H1 (cell line): ENCODE measurements at regions not wholly inside any gene's neighbourhood (a gene's known extent, or its start where the extent isn't known, plus 50 kb on each side); places are given as distances from the start of the nearest gene placed in this dataset.

Experiments
- CTCF ChIA-PET: fragments of 300-600 bp; sonication (Branson Sonifier 250); formaldehyde crosslinking; loops from one replicate; lab custom pipeline; 2021; ENCODE audit not compliant: partially characterized antibody; lab: Charles Lee
- POLR2A ChIA-PET: fragments of 300-600 bp; sonication (Branson Sonifier 250); formaldehyde crosslinking; loops from one replicate; lab custom pipeline; 2021; ENCODE audit warnings: inconsistent platforms; ENCODE audit not compliant: partially characterized antibody; lab: Charles Lee
- DNase-seq, 2 experiments: peaks; one replicate each; pipeline versions ENCODE4 v3.0.0 to v3.0.0-alpha.2; 2010 to 2022; ENCODE audit warnings: low spot score in 2 of 2, low read depth in 1 of 2, mixed read lengths in 1 of 2
- FAIRE-seq: peaks from 2 replicates; lab custom pipeline; 2011; peaks lifted over from hg19 to GRCh38; lab: Jason Lieb, UNC
- H2AFZ ChIP-seq: 2 replicates; pipeline ENCODE4 v1.8.1; 2012; ENCODE audit warnings: low read length, inconsistent platforms
- H2AK5ac ChIP-seq: 2 replicates; pipeline ENCODE4 v1.6.1; 2013; ENCODE audit warnings: low read depth, low read length
- H2BK120ac ChIP-seq: replicated peaks from 2 replicates; pipeline ENCODE3; 2013; ENCODE audit warnings: low read depth, low read length, inconsistent platforms
- H2BK12ac ChIP-seq: 2 replicates; pipeline ENCODE4 v1.6.1; 2013; ENCODE audit warnings: low read depth, low read length
- H2BK15ac ChIP-seq: 2 replicates; pipeline ENCODE4 v1.6.1; 2013; ENCODE audit warnings: low read length
- H2BK20ac ChIP-seq: 2 replicates; pipeline ENCODE4 v1.6.1; 2013; ENCODE audit warnings: low read length
- H2BK5ac ChIP-seq: 2 replicates; pipeline ENCODE4 v1.6.1; 2013; ENCODE audit warnings: low read depth, low read length
- H3K14ac ChIP-seq: 2 replicates; pipeline ENCODE4 v1.6.1; 2013; ENCODE audit warnings: inconsistent platforms; ENCODE audit not compliant: insufficient read length
- H3K18ac ChIP-seq: 2 replicates; pipeline ENCODE4 v1.6.1; 2013; ENCODE audit warnings: low read length; ENCODE audit errors: extremely low read depth
- H3K23ac ChIP-seq: 2 replicates; pipeline ENCODE4 v1.6.1; 2013; ENCODE audit warnings: inconsistent platforms; ENCODE audit not compliant: insufficient read length
- H3K23me2 ChIP-seq: 2 replicates; pipeline ENCODE4 v1.6.1; 2013; ENCODE audit warnings: low read depth, low read length
- H3K27ac ChIP-seq: 2 replicates; pipeline ENCODE4 v1.6.1; 2011; ENCODE audit warnings: low read depth, low read length, inconsistent platforms
- H3K27me3 ChIP-seq, 4 experiments: replicated peaks in 1 of 4; 1 replicate in 1 of 4; 2 replicates in 3 of 4; pipeline versions ENCODE4 v1.6.1 to v1.8.1; 2011 to 2013; ENCODE audit warnings: low read length in 3 of 4, mild to moderate bottlenecking in 3 of 4, inconsistent platforms in 2 of 4, mixed read lengths in 2 of 4, moderate library complexity in 1 of 4; ENCODE audit not compliant: control insufficient read depth in 3 of 4, insufficient read depth in 3 of 4; ENCODE audit errors: extremely low read depth in 1 of 4
- H3K36me3 ChIP-seq, 4 experiments: 2 replicates each; pipeline versions ENCODE4 v1.6.1 to v1.8.1; 2011 to 2013; ENCODE audit warnings: mild to moderate bottlenecking in 4 of 4, low read length in 3 of 4, moderate library complexity in 2 of 4, control low read depth in 1 of 4, inconsistent platforms in 1 of 4; ENCODE audit not compliant: insufficient read depth in 4 of 4, control insufficient read depth in 2 of 4
- H3K4ac ChIP-seq: replicated peaks from 2 replicates; pipeline ENCODE3; 2013; ENCODE audit warnings: low read length, low read depth, mixed read lengths, inconsistent platforms; ENCODE audit not compliant: insufficient read length
- H3K4me1 ChIP-seq, 4 experiments: replicated peaks in 1 of 4; 1 replicate in 1 of 4; 2 replicates in 3 of 4; pipeline versions ENCODE4 v1.6.1 to v1.8.1; 2011 to 2013; ENCODE audit warnings: low read length in 3 of 4, inconsistent platforms in 2 of 4, mixed read lengths in 1 of 4; ENCODE audit not compliant: insufficient read depth in 4 of 4, control insufficient read depth in 3 of 4
- H3K4me2 ChIP-seq, 2 experiments: 2 replicates each; pipeline versions ENCODE4 v1.6.1 to v1.8.1; 2011 to 2013; ENCODE audit warnings: low read depth in 2 of 2, low read length in 2 of 2, control low read depth in 1 of 2, inconsistent platforms in 1 of 2, mild to moderate bottlenecking in 1 of 2; ENCODE audit not compliant: insufficient read depth in 1 of 2
- H3K4me3 ChIP-seq, 4 experiments: fragments of 200-600, 300-600 bp in 1 of 4; sonication (generic), shearing (Covaris generic), sonication (Bioruptor Twin) in 1 of 4; 2 replicates each; pipeline versions ENCODE4 v1.5.1 to v1.8.1; 2011 to 2016; ENCODE audit warnings: low read length in 4 of 4, low read depth in 3 of 4, control low read depth in 2 of 4, inconsistent platforms in 2 of 4, mild to moderate bottlenecking in 2 of 4, mixed read lengths in 1 of 4, moderate library complexity in 1 of 4; ENCODE audit not compliant: insufficient read depth in 2 of 4; ENCODE audit errors: extremely low read depth in 1 of 4
- H3K56ac ChIP-seq: replicated peaks from 2 replicates; pipeline ENCODE3; 2013; ENCODE audit warnings: low read depth, mild to moderate bottlenecking, mixed read lengths, low read length, inconsistent platforms; ENCODE audit not compliant: insufficient read length
- H3K79me1 ChIP-seq: 2 replicates; pipeline ENCODE4 v1.6.1; 2013; ENCODE audit warnings: low read depth, low read length, control low read depth
- H3K79me2 ChIP-seq, 2 experiments: 2 replicates each; pipeline versions ENCODE4 v1.6.1 to v1.8.1; 2012 to 2013; ENCODE audit warnings: low read length in 2 of 2, mild to moderate bottlenecking in 2 of 2, inconsistent platforms in 1 of 2; ENCODE audit not compliant: insufficient read depth in 2 of 2, control insufficient read depth in 1 of 2
- H3K9ac ChIP-seq, 4 experiments: replicated peaks in 1 of 4; 1 replicate in 1 of 4; 2 replicates in 3 of 4; pipeline versions ENCODE4 v1.6.1 to v1.8.1; 2011 to 2013; ENCODE audit warnings: low read depth in 3 of 4, low read length in 3 of 4, control low read depth in 2 of 4, mild to moderate bottlenecking in 2 of 4, moderate library complexity in 2 of 4, inconsistent platforms in 1 of 4; ENCODE audit errors: extremely low read depth in 1 of 4
- H3K9me3 ChIP-seq, 2 experiments: 2 replicates each; pipeline versions ENCODE4 v1.6.1 to v1.8.1; 2012 to 2013; ENCODE audit warnings: mild to moderate bottlenecking in 2 of 2, moderate library complexity in 2 of 2, control low read depth in 1 of 2, inconsistent platforms in 1 of 2, low read depth in 1 of 2, low read length in 1 of 2, mixed read lengths in 1 of 2; ENCODE audit not compliant: insufficient read depth in 2 of 2
- H4K20me1 ChIP-seq, 2 experiments: replicated peaks in 1 of 2; 2 replicates each; pipeline versions ENCODE3 to v1.8.1; 2011 to 2013; ENCODE audit warnings: inconsistent platforms in 2 of 2, low read length in 2 of 2, mild to moderate bottlenecking in 1 of 2; ENCODE audit not compliant: insufficient read depth in 2 of 2, control insufficient read depth in 1 of 2
- H4K5ac ChIP-seq: 2 replicates; pipeline ENCODE4 v1.6.1; 2013; ENCODE audit warnings: low read length, low read depth, mixed read lengths, inconsistent platforms; ENCODE audit not compliant: insufficient read length
- H4K8ac ChIP-seq: 2 replicates; pipeline ENCODE4 v1.8.0; 2013; ENCODE audit warnings: mild to moderate bottlenecking, moderate library complexity, low read length, inconsistent platforms; ENCODE audit not compliant: insufficient read depth; ENCODE audit errors: extremely low read depth
- H4K91ac ChIP-seq: replicated peaks from 2 replicates; pipeline ENCODE3; 2013; ENCODE audit warnings: low read length, mixed read lengths, inconsistent platforms; ENCODE audit not compliant: insufficient read length
- JUND ChIP-seq: IDR thresholded peaks from 2 replicates; pipeline ENCODE4 v1.6.1; 2011; ENCODE audit warnings: mild to moderate bottlenecking, improper control_type of control experiment, low read length
- KDM1A ChIP-seq: fragments of 200-600, 300-600 bp; sonication (generic); IDR thresholded peaks from 2 replicates; pipeline ENCODE4 v1.7.1; 2016; ENCODE audit warnings: mild to moderate bottlenecking, low read length, borderline replicate concordance
- POU5F1 ChIP-seq: IDR thresholded peaks from 2 replicates; pipeline ENCODE4 v1.6.1; 2011; ENCODE audit warnings: low read depth, mild to moderate bottlenecking, low read length, moderate library complexity
- TAF1 ChIP-seq: IDR thresholded peaks from 2 replicates; pipeline ENCODE4 v1.6.1; 2011; ENCODE audit warnings: mild to moderate bottlenecking, low read depth, low read length
- WGBS, 2 experiments: shearing (Covaris generic) in 1 of 2; methylation state at CpG; one replicate each; pipeline versions ENCODE4 v1.1.6 to v1.1.7; 2013 to 2015; ENCODE audit warnings: low lambda C conversion rate in 2 of 2, mixed read lengths in 2 of 2, inconsistent platforms in 1 of 2, low coverage in 1 of 2, missing lambda C conversion rate in 1 of 2; ENCODE audit not compliant: insufficient replicate concordance in 2 of 2, insufficient coverage in 1 of 2, insufficient read length in 1 of 2; ENCODE audit errors: extremely low coverage in 1 of 2, missing lambda C conversion rate in 1 of 2; 5-methylcytosine and 5-hydroxymethylcytosine counted together
- TF ChIP-seq, protein P1 (sequence below), 3 experiments: IDR thresholded peaks; 1 replicate in 2 of 3; 2 replicates in 1 of 3; pipeline versions ENCODE4 v1.5.1 to v1.6.1; 2011; ENCODE audit warnings: low read length in 3 of 3, mild to moderate bottlenecking in 3 of 3, inconsistent platforms in 2 of 3, low read depth in 1 of 3, moderate library complexity in 1 of 3; ENCODE audit not compliant: insufficient read depth in 1 of 3; ENCODE audit errors: control extremely low read depth in 1 of 3

DNA sequence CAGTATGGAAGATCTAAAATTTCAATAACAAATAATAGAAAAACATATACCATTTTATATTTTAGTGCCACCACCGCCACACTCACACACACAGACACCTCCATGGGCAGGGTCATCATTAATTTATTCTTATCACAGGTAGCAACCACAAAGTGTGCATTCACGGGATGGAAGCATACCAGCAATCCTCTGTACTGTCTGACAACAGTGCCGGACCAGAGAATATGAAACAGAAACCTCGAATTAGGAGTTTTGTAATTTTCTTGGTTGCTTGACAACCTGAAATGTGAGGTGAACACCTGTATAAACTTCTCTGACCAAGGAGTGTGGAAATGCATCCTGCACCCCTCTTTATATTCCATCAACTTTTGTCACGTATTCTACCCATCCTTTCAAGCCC is 213.9 kb upstream of the KCNIP4 start:
- Histone ChIP-seq H3K27me3 (no peaks in the 10 kb centered on the region), H3K14ac (no peak overlapping the region), H3K4me2 (no peak overlapping the region), H2BK120ac (no peak overlapping the region), H3K27ac (no peak overlapping the region), H2AFZ (no peak overlapping the region), H3K4me1 (no peaks in the 10 kb centered on the region), H3K56ac (no peak overlapping the region), H3K23ac (no peak overlapping the region), H3K4me3 (no peak overlapping the region), H3K9ac (no peak overlapping the region), H3K9me3 (no peaks in the 10 kb centered on the region), H2BK20ac (no peak overlapping the region), H4K5ac (no peak overlapping the region), H4K20me1 (no peaks in the 10 kb centered on the region), H4K8ac (no peak overlapping the region), H4K91ac (no peak overlapping the region), H3K79me1 (no peaks in the 10 kb centered on the region), H2BK12ac (no peak overlapping the region), H2BK5ac (no peak overlapping the region), H2BK15ac (no peak overlapping the region), H3K18ac (no peak overlapping the region), H3K23me2 (no peaks in the 10 kb centered on the region), H2AK5ac (no peak overlapping the region), H3K4ac (no peak overlapping the region), H3K79me2 (no peaks in the 10 kb centered on the region), H3K36me3 (no peaks in the 10 kb centered on the region)
- ChIA-PET CTCF (interaction anchor here (1.1 kb wide), 1 partner anchor 33 kb away, joined by 3 read pairs; no protein-coding TSS in a partner anchor), POLR2A (no interaction called here)
- TF ChIP-seq TAF1 (no peak), JUND (no peak), POU5F1 (no peak), KDM1A (no peak)
- TF ChIP-seq, protein P1, sequence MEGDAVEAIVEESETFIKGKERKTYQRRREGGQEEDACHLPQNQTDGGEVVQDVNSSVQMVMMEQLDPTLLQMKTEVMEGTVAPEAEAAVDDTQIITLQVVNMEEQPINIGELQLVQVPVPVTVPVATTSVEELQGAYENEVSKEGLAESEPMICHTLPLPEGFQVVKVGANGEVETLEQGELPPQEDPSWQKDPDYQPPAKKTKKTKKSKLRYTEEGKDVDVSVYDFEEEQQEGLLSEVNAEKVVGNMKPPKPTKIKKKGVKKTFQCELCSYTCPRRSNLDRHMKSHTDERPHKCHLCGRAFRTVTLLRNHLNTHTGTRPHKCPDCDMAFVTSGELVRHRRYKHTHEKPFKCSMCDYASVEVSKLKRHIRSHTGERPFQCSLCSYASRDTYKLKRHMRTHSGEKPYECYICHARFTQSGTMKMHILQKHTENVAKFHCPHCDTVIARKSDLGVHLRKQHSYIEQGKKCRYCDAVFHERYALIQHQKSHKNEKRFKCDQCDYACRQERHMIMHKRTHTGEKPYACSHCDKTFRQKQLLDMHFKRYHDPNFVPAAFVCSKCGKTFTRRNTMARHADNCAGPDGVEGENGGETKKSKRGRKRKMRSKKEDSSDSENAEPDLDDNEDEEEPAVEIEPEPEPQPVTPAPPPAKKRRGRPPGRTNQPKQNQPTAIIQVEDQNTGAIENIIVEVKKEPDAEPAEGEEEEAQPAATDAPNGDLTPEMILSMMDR (IDR thresholded peaks at IDR 0.05; ENCODE audit: control extremely low read depth in 1 of 3, insufficient read depth in 1 of 3, low read depth in 1 of 3, low read length in 3 of 3) = no peak
- no peak for DNase-seq
- WGBS, 2 experiments = 93% methylated on average over 5 of the region's 5 CpGs; no CpG with 5 or more reads in 1 of the 2 experiments
- FAIRE-seq = no peak
